ENCODE measurements at regions not wholly inside any gene's neighbourhood (a gene's known extent, or its start where the extent isn't known, plus 50 kb on each side); places are given as distances from the start of the nearest gene placed in this dataset.

GRCh38 chr15:85959611-85960010 is 120.1 kb upstream of the AGBL1 start:
- DNase-seq (ENCODE audit: low read depth): no peak
- H3K4me3 ChIP-seq (ENCODE audit: low read depth, low read length): no peak overlapping the region
- no peak for TF ChIP-seq CTCF (IDR thresholded peaks at IDR 0.05; ENCODE audit: insufficient read depth, low read depth, low read length, missing control alignments)

- no peak for TF ChIP-seq CTCF (IDR thresholded peaks at IDR 0.05; ENCODE audit: insufficient read depth, low read depth, low read length, missing control alignments)
- no peak overlapping the region for H3K4me3 ChIP-seq (ENCODE audit: low read depth, low read length)
- DNase-seq (ENCODE audit: low read depth): no peak
Observed at GRCh38 chr15:85960381-85960780, 119.3 kb upstream of the AGBL1 start.

GRCh38 chr15:85961821-85962220 is 117.8 kb upstream of the AGBL1 start:
- TF ChIP-seq CTCF (IDR thresholded peaks at IDR 0.05; ENCODE audit: insufficient read depth, low read depth, low read length, missing control alignments): no peak
- no peak for DNase-seq (ENCODE audit: low read depth)
- no peak overlapping the region for H3K4me3 ChIP-seq (ENCODE audit: low read depth, low read length)

GRCh38 chr15:85963262-85963760 is 116.4 kb upstream of the AGBL1 start:
- H3K4me3 ChIP-seq (ENCODE audit: low read depth, low read length): no peak overlapping the region
- TF ChIP-seq CTCF (IDR thresholded peaks at IDR 0.05; ENCODE audit: insufficient read depth, low read depth, low read length, missing control alignments): no peak
- DNase-seq (ENCODE audit: low read depth): no peak

GRCh38 chr15:85964471-85964870 is 115.2 kb upstream of the AGBL1 start:
- DNase-seq (ENCODE audit: low read depth): no peak
- TF ChIP-seq CTCF (IDR thresholded peaks at IDR 0.05; ENCODE audit: insufficient read depth, low read depth, low read length, missing control alignments): no peak
- H3K4me3 ChIP-seq (ENCODE audit: low read depth, low read length): no peak overlapping the region

- no peak for DNase-seq (ENCODE audit: low read depth)
- TF ChIP-seq CTCF (IDR thresholded peaks at IDR 0.05; ENCODE audit: insufficient read depth, low read depth, low read length, missing control alignments): no peak
- H3K4me3 ChIP-seq (ENCODE audit: low read depth, low read length): no peak overlapping the region
Observed at GRCh38 chr15:85967553-85967952, 112.1 kb upstream of the AGBL1 start.

GRCh38 chr15:85972805-85973540 is 106.7 kb upstream of the AGBL1 start:
- TF ChIP-seq CTCF (IDR thresholded peaks at IDR 0.05; ENCODE audit: insufficient read depth, low read depth, low read length, missing control alignments): no peak
- no peak for DNase-seq (ENCODE audit: low read depth)
- H3K4me3 ChIP-seq (ENCODE audit: low read depth, low read length): no peak overlapping the region
